ENCODE measurements at regions not wholly inside any gene's neighbourhood (a gene's known extent, or its start where the extent isn't known, plus 50 kb on each side); places are given as distances from the start of the nearest gene placed in this dataset.
A peak's percentile ranks its signal among the peaks of the same experiment; 100 is the strongest.

DNA sequence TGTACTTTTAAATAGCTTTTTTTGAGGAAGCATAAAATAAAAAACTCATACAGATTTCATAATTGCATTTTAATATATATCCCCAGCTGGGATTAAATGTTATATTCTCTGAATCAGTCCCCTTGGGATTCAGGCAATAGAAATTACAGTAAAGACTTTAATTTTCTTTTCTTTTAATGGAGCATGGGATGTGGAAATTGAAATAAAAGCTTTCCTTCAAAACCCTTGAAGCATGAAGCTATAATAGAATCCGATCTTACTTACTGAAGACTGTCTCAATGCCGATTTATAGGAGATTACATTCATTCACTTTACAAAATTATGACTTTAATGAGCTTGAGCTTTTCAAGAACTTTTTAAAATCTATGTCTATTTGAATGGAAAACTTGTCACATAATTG is 243.4 kb downstream of the SPRY2 start:
- intact Hi-C loops (cut with DNase I; ENCODE audit: low total_unique reads) = no loop called here
- Histone ChIP-seq H3K9me3 (no peaks in the 10 kb centered on the region), H3K27me3 (no peaks in the 10 kb centered on the region), H3K4me1 (no peaks in the 10 kb centered on the region), H3K4me3 (no peak overlapping the region), H3K27ac (no peak overlapping the region), H3K36me3 (no peaks in the 10 kb centered on the region)
- DNase-seq (ENCODE audit: low spot score in 2 of 2) = no peak
- TF ChIP-seq, protein P1, sequence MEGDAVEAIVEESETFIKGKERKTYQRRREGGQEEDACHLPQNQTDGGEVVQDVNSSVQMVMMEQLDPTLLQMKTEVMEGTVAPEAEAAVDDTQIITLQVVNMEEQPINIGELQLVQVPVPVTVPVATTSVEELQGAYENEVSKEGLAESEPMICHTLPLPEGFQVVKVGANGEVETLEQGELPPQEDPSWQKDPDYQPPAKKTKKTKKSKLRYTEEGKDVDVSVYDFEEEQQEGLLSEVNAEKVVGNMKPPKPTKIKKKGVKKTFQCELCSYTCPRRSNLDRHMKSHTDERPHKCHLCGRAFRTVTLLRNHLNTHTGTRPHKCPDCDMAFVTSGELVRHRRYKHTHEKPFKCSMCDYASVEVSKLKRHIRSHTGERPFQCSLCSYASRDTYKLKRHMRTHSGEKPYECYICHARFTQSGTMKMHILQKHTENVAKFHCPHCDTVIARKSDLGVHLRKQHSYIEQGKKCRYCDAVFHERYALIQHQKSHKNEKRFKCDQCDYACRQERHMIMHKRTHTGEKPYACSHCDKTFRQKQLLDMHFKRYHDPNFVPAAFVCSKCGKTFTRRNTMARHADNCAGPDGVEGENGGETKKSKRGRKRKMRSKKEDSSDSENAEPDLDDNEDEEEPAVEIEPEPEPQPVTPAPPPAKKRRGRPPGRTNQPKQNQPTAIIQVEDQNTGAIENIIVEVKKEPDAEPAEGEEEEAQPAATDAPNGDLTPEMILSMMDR (IDR thresholded peaks at IDR 0.05) = no peak
- TF ChIP-seq POLR2A (IDR thresholded peaks at IDR 0.05) (no peak), POLR2AphosphoS5 (IDR thresholded peaks at IDR 0.05) (no peak)

DNA sequence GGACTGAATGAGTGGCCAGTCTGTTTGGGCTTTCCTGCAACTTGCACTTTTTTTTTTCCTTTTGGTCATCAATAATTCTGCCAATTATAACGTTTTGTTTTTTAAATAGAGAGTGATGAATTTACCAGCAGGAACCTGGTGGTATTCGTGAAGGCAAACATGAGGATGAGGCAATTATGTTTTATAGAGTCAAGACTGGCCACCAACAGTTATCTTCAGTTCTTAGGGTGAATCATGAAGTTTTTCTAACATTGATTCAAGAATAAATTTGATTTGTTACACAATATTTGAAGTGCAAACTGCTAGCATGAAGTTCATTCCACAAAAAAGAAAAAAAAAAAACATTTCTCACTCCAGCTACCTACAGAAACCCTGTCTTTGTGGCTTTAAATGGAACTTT is 244.5 kb downstream of the SPRY2 start:
- Histone ChIP-seq H3K9me3 (no peaks in the 10 kb centered on the region), H3K4me3 (no peak overlapping the region), H3K4me1 (no peaks in the 10 kb centered on the region), H3K27me3 (no peaks in the 10 kb centered on the region), H3K36me3 (no peaks in the 10 kb centered on the region), H3K27ac (no peak overlapping the region)
- intact Hi-C loops (cut with DNase I; ENCODE audit: low total_unique reads) = no loop called here
- DNase-seq (ENCODE audit: low spot score in 2 of 2) = no peak
- no peak for TF ChIP-seq POLR2AphosphoS5 (IDR thresholded peaks at IDR 0.05)

DNA sequence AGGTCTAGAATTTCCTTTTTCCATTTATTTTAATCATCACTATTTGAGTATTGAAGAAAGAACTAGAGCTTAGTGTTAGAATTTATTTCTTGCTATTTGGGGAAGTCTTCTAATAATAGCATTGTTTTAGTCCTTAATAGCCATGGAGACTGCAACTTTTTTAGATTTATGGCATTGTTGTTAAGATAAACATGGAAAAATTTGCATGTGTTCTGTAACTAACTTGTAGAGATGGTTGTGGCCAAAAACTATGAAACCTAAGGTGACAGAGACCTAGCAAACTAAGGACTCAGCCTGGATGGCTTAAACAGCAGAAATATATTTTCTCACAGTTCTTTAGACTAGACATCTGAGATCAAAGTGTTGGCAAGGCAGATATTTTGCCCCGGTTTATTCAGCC is 246.4 kb downstream of the SPRY2 start:
- H3K4me1 ChIP-seq = no peaks in the 10 kb centered on the region
- H3K36me3 ChIP-seq = no peaks in the 10 kb centered on the region
- no peak overlapping the region for H3K27ac ChIP-seq
- TF ChIP-seq POLR2A (IDR thresholded peaks at IDR 0.05) = no peak
- TF ChIP-seq, protein P1 (IDR thresholded peaks at IDR 0.05) = no peak
- TF ChIP-seq POLR2AphosphoS5 (IDR thresholded peaks at IDR 0.05) = no peak
- intact Hi-C loops (cut with DNase I; ENCODE audit: low total_unique reads) = no loop called here
- H3K9me3 ChIP-seq = no peaks in the 10 kb centered on the region
- DNase-seq (ENCODE audit: low spot score in 2 of 2) = no peak
- H3K4me3 ChIP-seq = no peak overlapping the region
- H3K27me3 ChIP-seq = no peaks in the 10 kb centered on the region

DNA sequence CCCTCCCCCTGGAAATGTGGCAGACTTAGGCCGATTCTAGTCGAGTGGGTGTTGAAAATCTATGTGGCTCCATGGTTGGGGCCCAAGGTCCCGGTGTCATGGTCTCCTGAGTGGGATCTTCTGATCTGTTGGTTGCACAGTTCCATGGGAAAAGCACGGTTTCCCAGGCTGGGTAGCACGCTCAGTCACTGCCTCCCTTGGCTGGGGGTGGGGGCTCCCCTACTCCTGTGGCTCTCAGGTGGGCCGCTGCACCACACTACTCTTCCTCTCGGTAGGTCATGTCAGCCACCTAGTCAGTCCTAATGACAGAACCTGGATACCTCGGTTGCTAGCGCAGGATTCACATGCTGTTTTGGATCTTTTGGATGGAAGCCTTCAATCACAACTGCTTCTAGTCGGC is 247.0 kb downstream of the SPRY2 start:
- Histone ChIP-seq H3K27ac (no peak overlapping the region), H3K27me3 (no peaks in the 10 kb centered on the region), H3K9me3 (no peaks in the 10 kb centered on the region), H3K36me3 (no peaks in the 10 kb centered on the region), H3K4me1 (no peaks in the 10 kb centered on the region), H3K4me3 (no peak overlapping the region)
- intact Hi-C loops (cut with DNase I; ENCODE audit: low total_unique reads) = no loop called here
- no peak for DNase-seq (ENCODE audit: low spot score in 2 of 2)
- no peak for TF ChIP-seq POLR2A (IDR thresholded peaks at IDR 0.05)

DNA sequence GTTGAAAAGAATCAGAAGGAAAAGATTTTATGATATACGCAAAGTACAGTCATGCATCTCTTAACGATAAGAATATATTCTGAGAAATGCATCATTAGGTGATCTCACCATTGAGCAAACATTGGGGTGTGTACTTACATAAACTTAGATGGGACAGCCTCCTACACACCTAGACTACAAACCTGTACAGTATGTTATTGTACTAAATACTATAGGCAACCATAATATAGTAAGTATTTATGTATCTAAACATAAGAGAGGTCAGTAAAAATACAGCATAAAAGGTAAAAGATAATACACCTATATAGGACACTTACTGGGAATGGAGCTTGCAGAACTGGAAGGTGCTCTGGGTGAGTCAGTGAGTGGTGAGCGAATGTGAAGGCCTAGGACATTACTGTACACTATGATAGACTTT is 254.6 kb downstream of the SPRY2 start:
- no peak for TF ChIP-seq POLR2A (IDR thresholded peaks at IDR 0.05)
- TF ChIP-seq, protein P1 (IDR thresholded peaks at IDR 0.05) = no peak
- TF ChIP-seq POLR2AphosphoS5 (IDR thresholded peaks at IDR 0.05) = no peak
- no peaks in the 10 kb centered on the region for H3K36me3 ChIP-seq
- intact Hi-C loops (cut with DNase I; ENCODE audit: low total_unique reads) = no loop called here
- no peaks in the 10 kb centered on the region for H3K27me3 ChIP-seq
- no peaks in the 10 kb centered on the region for H3K9me3 ChIP-seq
- H3K27ac ChIP-seq = no peak overlapping the region
- H3K4me1 ChIP-seq = no peaks in the 10 kb centered on the region
- no peak for DNase-seq (ENCODE audit: low spot score in 2 of 2)
- no peak overlapping the region for H3K4me3 ChIP-seq

DNA sequence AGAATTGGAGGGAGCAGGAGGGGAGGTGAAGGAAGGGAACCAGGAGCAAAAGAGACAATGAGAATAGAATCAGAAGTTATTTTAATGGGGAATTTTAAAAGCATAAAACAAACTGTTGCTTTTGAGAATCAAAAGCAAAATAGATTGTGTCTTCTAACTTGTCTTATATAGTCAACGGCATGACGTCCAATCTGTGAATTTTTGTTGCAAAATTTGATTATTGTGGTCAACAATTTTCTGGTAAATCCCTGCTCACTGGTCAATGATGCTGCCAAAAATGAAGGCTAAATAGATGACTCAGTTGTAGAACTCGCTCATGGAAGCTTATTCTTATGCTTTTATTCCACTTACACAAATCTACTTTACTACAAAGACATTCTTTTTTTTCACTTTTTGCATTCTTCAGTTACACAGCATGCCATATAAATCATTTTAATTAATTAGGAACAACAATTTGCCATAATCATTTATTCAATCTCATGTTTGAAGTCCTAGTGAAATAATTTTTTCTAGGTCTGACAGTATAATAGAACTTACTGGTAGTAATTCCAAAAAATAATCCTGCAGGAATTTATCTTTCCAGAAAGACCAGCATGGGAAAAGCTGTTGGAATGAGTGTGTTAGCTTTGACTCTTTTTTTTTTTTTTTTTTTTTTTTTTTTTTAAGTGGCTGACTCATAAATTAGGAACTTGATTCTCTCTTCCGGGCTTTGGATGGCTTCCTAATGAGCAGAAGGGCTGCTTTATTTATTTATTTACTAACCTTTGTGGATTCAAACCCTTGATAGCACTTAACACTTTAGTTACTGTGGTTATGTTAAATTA is 256.9 kb downstream of the SPRY2 start:
- Histone ChIP-seq H3K4me1 (no peaks in the 10 kb centered on the region), H3K27me3 (no peaks in the 10 kb centered on the region), H3K36me3 (no peaks in the 10 kb centered on the region), H3K27ac (peak overlapping the region; percentile 52 to 68), H3K4me3 (peak overlapping the region in 2 of 3 donors; percentile 3 to 23), H3K9me3 (no peaks in the 10 kb centered on the region)
- intact Hi-C loops (cut with DNase I; ENCODE audit: low total_unique reads) = no loop called here
- TF ChIP-seq, protein P1 (IDR thresholded peaks at IDR 0.05) = no peak
- TF ChIP-seq POLR2A (IDR thresholded peaks at IDR 0.05) (no peak), POLR2AphosphoS5 (IDR thresholded peaks at IDR 0.05) (no peak)
- no peak for DNase-seq (ENCODE audit: low spot score in 2 of 2)

Data from breast epithelium (tissue), 4 donors.